PFSK-1 (cell line): ENCODE measurements at regions not wholly inside any gene's neighbourhood (a gene's known extent, or its start where the extent isn't known, plus 50 kb on each side); places are given as distances from the start of the nearest gene placed in this dataset.

Source experiments
- FOXP2 ChIP-seq: optimal IDR thresholded peaks from 2 replicates; pipeline ENCODE3; 2011; ENCODE audit warnings: borderline replicate concordance, control low read depth, inconsistent platforms; ENCODE audit not compliant: insufficient read depth; ENCODE audit errors: extremely low read length, extremely low read depth
- POLR2AphosphoS5 ChIP-seq: IDR thresholded peaks from 2 replicates; pipeline ENCODE4 v1.6.1; 2012; ENCODE audit warnings: low read depth, mild to moderate bottlenecking, control low read depth, low read length, moderate library complexity
- SIN3A ChIP-seq: IDR thresholded peaks from 2 replicates; pipeline ENCODE4 v1.6.1; 2012; ENCODE audit warnings: mild to moderate bottlenecking, low read length, moderate library complexity, borderline replicate concordance; ENCODE audit not compliant: insufficient read depth
- TAF1 ChIP-seq: IDR thresholded peaks from 2 replicates; pipeline ENCODE4 v1.6.1; 2012; ENCODE audit warnings: low read length, control low read depth, borderline replicate concordance; ENCODE audit not compliant: insufficient read depth
- TF ChIP-seq, protein P1 (sequence below), 2 experiments: IDR thresholded peaks; 2 replicates each; pipeline versions ENCODE4 v1.6.1 to v1.8.0; 2011 to 2012; ENCODE audit warnings: low read depth in 2 of 2, low read length in 2 of 2, control low read depth in 1 of 2, inconsistent platforms in 1 of 2, mild to moderate bottlenecking in 1 of 2, moderate library complexity in 1 of 2; ENCODE audit not compliant: insufficient read depth in 1 of 2

DNA sequence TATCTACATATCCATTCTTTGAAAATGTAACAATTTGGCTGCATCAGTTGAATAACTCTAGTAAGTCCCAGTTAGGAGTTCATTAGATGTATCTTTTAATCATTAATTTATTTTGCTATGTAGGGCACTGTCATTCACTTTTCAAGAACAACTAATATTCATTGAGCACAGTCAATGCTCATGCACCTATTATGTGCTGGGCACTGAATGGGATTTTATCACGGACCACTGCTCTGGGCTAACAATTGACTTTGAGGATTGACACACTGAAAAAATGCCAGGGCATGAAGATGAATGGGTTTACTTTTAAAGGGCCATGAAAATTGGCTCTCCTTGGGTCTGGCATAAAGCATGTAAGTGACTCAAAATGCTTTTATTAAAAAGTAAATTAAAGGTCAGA is 375.2 kb downstream of the PLPP3 start:
- TF ChIP-seq, protein P1, sequence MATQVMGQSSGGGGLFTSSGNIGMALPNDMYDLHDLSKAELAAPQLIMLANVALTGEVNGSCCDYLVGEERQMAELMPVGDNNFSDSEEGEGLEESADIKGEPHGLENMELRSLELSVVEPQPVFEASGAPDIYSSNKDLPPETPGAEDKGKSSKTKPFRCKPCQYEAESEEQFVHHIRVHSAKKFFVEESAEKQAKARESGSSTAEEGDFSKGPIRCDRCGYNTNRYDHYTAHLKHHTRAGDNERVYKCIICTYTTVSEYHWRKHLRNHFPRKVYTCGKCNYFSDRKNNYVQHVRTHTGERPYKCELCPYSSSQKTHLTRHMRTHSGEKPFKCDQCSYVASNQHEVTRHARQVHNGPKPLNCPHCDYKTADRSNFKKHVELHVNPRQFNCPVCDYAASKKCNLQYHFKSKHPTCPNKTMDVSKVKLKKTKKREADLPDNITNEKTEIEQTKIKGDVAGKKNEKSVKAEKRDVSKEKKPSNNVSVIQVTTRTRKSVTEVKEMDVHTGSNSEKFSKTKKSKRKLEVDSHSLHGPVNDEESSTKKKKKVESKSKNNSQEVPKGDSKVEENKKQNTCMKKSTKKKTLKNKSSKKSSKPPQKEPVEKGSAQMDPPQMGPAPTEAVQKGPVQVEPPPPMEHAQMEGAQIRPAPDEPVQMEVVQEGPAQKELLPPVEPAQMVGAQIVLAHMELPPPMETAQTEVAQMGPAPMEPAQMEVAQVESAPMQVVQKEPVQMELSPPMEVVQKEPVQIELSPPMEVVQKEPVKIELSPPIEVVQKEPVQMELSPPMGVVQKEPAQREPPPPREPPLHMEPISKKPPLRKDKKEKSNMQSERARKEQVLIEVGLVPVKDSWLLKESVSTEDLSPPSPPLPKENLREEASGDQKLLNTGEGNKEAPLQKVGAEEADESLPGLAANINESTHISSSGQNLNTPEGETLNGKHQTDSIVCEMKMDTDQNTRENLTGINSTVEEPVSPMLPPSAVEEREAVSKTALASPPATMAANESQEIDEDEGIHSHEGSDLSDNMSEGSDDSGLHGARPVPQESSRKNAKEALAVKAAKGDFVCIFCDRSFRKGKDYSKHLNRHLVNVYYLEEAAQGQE (IDR thresholded peaks at IDR 0.05; ENCODE audit: insufficient read depth in 1 of 2, low read depth in 2 of 2, low read length in 2 of 2): no peak
- TF ChIP-seq POLR2AphosphoS5 (no peak), SIN3A (no peak), TAF1 (no peak), FOXP2 (no peak)

GRCh38 chr1:56202796-56203492 is 376.4 kb downstream of the PLPP3 start:
- TF ChIP-seq TAF1 (no peak), SIN3A (no peak), POLR2AphosphoS5 (no peak)

- TF ChIP-seq POLR2AphosphoS5 (no peak), TAF1 (no peak), FOXP2 (no peak), SIN3A (no peak)
- TF ChIP-seq, protein P1 (IDR thresholded peaks at IDR 0.05; ENCODE audit: insufficient read depth in 1 of 2, low read depth in 2 of 2, low read length in 2 of 2): no peak
Measured at GRCh38 chr1:56202186-56202585, 377.2 kb downstream of the PLPP3 start.

DNA sequence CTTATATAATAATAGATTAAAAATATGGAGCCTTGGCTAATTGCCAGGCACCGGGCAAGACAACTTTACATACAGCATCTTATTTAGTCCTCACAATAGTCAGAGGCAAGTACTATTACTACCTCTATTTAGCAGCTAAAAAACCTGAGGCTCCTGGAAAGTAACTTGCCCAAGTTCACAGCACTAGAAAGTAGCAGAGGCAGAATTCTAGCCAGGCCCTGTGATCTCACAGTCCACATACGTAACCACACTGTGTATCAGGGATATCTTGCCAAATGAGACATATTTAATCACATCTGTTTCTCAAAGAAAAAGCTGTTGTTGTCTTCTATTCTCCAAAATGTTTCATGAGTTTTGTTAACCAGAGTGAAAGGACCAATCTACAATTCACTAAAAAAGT is 378.5 kb downstream of the PLPP3 start:
- TF ChIP-seq TAF1 (no peak), POLR2AphosphoS5 (no peak), FOXP2 (no peak), SIN3A (no peak)

GRCh38 chr1:56200442-56200841 is 378.9 kb downstream of the PLPP3 start:
- TF ChIP-seq FOXP2 (peak; percentile 27), TAF1 (no peak), POLR2AphosphoS5 (no peak)
- TF ChIP-seq, protein P1 (IDR thresholded peaks at IDR 0.05; ENCODE audit: insufficient read depth in 1 of 2, low read depth in 2 of 2, low read length in 2 of 2): no peak

DNA sequence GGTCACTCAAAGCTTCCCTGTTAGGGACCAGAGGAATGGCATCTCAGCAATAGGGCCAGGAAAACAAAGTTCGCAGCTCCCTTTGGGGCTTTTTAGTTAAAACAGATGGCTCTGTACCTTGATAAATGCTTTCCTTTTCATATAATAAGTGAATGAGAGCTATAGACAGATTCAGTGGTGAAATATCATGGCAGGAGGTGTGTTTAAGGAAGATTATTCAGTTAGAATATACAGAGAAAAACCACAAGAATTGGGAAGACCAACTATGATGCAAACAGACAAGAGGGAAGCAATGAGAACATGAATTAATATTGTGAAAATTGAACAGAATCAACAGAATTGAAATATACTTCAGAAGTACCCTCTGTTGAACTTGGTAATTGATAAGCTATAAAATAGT is 379.4 kb downstream of the PLPP3 start:
- TF ChIP-seq, protein P1 (IDR thresholded peaks at IDR 0.05; ENCODE audit: insufficient read depth in 1 of 2, low read depth in 2 of 2, low read length in 2 of 2): no peak
- TF ChIP-seq TAF1: no peak
- TF ChIP-seq SIN3A: no peak
- no peak for TF ChIP-seq POLR2AphosphoS5
- TF ChIP-seq FOXP2: no peak
